ENCODE measurements at regions not wholly inside any gene's neighbourhood (a gene's known extent, or its start where the extent isn't known, plus 50 kb on each side); places are given as distances from the start of the nearest gene placed in this dataset.

- Histone ChIP-seq H3K9me1 (ENCODE audit: control insufficient read depth, extremely low read depth, insufficient read depth, low read length) (no peaks in the 10 kb centered on the region), H3K9me3 (ENCODE audit: control insufficient read depth, low read depth, low read length) (no peaks in the 10 kb centered on the region), H3K27ac (ENCODE audit: control insufficient read depth, insufficient read depth, low read length) (no peak overlapping the region), H3K4me3 (ENCODE audit: control insufficient read depth in 2 of 3, extremely low read depth in 1 of 3, insufficient read depth in 2 of 3, low read depth in 1 of 3, low read length in 3 of 3) (no peak overlapping the region), H4K20me1 (ENCODE audit: control insufficient read depth, extremely low read depth, insufficient read depth, low read length) (no peaks in the 10 kb centered on the region), H3K27me3 (ENCODE audit: control insufficient read depth, extremely low read depth, insufficient read depth, low read length) (no peaks in the 10 kb centered on the region), H2AFZ (ENCODE audit: control insufficient read depth, low read length) (no peak overlapping the region), H3K36me3 (ENCODE audit: control insufficient read depth in 2 of 2, extremely low read depth in 1 of 2, insufficient read depth in 2 of 2, low read length in 2 of 2) (no peaks in the 10 kb centered on the region), H3K79me2 (ENCODE audit: control insufficient read depth, insufficient read depth, low read length) (no peaks in the 10 kb centered on the region), H3K4me1 (ENCODE audit: control insufficient read depth, extremely low read depth, insufficient read depth, low read length) (no peaks in the 10 kb centered on the region), H3K9ac (ENCODE audit: control insufficient read depth, extremely low read depth, insufficient read depth, low read length) (no peak overlapping the region), H3K4me2 (ENCODE audit: control insufficient read depth, extremely low read depth, insufficient read depth, low read depth, low read length) (no peak overlapping the region)
- no peak for TF ChIP-seq EZH2 (IDR thresholded peaks at IDR 0.05; ENCODE audit: low read length)
- no peak for TF ChIP-seq CTCF (optimal IDR thresholded peaks at IDR 0.05 in 1 of 3, IDR thresholded peaks at IDR 0.05 in 1 of 3, conservative IDR thresholded peaks at IDR 0.05 in 1 of 3; ENCODE audit: extremely low read depth in 1 of 3, insufficient read depth in 2 of 3, low read length in 3 of 3)
- dilution Hi-C loops (cut with MboI; ENCODE audit: extremely low pct_ligation_motif_present, low sequenced_read_pairs) = no loop called here
- FAIRE-seq (no peak), DNase-seq (ENCODE audit: low read depth, low spot score) (no peak)
Measured at GRCh38 chr9:1870915-1871314, 144.2 kb upstream of the SMARCA2 start.

- Histone ChIP-seq H2AFZ (ENCODE audit: control insufficient read depth, low read length) (no peak overlapping the region), H4K20me1 (ENCODE audit: control insufficient read depth, extremely low read depth, insufficient read depth, low read length) (no peaks in the 10 kb centered on the region), H3K4me3 (ENCODE audit: control insufficient read depth in 2 of 3, extremely low read depth in 1 of 3, insufficient read depth in 2 of 3, low read depth in 1 of 3, low read length in 3 of 3) (no peak overlapping the region), H3K36me3 (ENCODE audit: control insufficient read depth in 2 of 2, extremely low read depth in 1 of 2, insufficient read depth in 2 of 2, low read length in 2 of 2) (no peaks in the 10 kb centered on the region), H3K9me3 (ENCODE audit: control insufficient read depth, low read depth, low read length) (no peaks in the 10 kb centered on the region), H3K27ac (ENCODE audit: control insufficient read depth, insufficient read depth, low read length) (no peak overlapping the region), H3K9me1 (ENCODE audit: control insufficient read depth, extremely low read depth, insufficient read depth, low read length) (no peaks in the 10 kb centered on the region), H3K79me2 (ENCODE audit: control insufficient read depth, insufficient read depth, low read length) (no peaks in the 10 kb centered on the region), H3K9ac (ENCODE audit: control insufficient read depth, extremely low read depth, insufficient read depth, low read length) (no peak overlapping the region), H3K4me1 (ENCODE audit: control insufficient read depth, extremely low read depth, insufficient read depth, low read length) (no peaks in the 10 kb centered on the region), H3K27me3 (ENCODE audit: control insufficient read depth, extremely low read depth, insufficient read depth, low read length) (no peaks in the 10 kb centered on the region), H3K4me2 (ENCODE audit: control insufficient read depth, extremely low read depth, insufficient read depth, low read depth, low read length) (no peak overlapping the region)
- dilution Hi-C loops (cut with MboI; ENCODE audit: extremely low pct_ligation_motif_present, low sequenced_read_pairs) = no loop called here
- TF ChIP-seq EZH2 (IDR thresholded peaks at IDR 0.05; ENCODE audit: low read length) = no peak
- no peak for TF ChIP-seq CTCF (optimal IDR thresholded peaks at IDR 0.05 in 1 of 3, IDR thresholded peaks at IDR 0.05 in 1 of 3, conservative IDR thresholded peaks at IDR 0.05 in 1 of 3; ENCODE audit: extremely low read depth in 1 of 3, insufficient read depth in 2 of 3, low read length in 3 of 3)
- DNase-seq (ENCODE audit: low read depth, low spot score) = no peak
- FAIRE-seq = no peak
Measured at GRCh38 chr9:1871626-1872419, 143.3 kb upstream of the SMARCA2 start.
